Stimulated activated CD4-positive, alpha-beta T cell treated with anti-CD3 and anti-CD28 coated beads, TNF-alpha, amount 100 ng/mL, for 1 hour (primary cell): ENCODE measurements at regions not wholly inside any gene's neighbourhood (a gene's known extent, or its start where the extent isn't known, plus 50 kb on each side); places are given as distances from the start of the nearest gene placed in this dataset.

ENCODE experiments used
- DNase-seq, 3 donors: peaks; one replicate each; pipeline ENCODE4 v3.0.0-alpha.2; 2020; ENCODE audit warnings: low read depth in 3 of 3, low spot score in 1 of 3

GRCh38 chr6:22236626-22237414 is 60.0 kb downstream of the PRL start:
- DNase-seq = no peak
